ENCODE measurements at regions not wholly inside any gene's neighbourhood (a gene's known extent, or its start where the extent isn't known, plus 50 kb on each side); places are given as distances from the start of the nearest gene placed in this dataset.

DNA sequence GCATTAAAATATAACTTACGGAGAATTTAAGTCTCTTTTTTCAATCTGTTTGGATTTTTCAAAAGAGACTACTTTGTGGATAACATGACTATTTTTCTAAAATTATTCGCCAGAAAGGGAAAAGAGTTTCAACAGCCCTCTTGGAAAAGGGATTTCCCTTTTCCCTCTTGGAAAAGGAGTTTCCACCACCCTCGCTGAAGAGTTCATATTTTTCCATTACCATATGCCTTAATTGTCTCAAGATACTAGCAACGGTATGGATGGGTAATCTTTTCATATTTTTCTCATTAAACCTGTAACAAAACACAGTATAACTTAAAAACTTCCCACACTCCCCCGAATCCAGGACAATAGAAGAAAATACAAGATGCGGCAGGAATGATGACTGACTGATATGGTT, 66.1 kb upstream of the SPATA12 start:
- TF ChIP-seq, protein P1, sequence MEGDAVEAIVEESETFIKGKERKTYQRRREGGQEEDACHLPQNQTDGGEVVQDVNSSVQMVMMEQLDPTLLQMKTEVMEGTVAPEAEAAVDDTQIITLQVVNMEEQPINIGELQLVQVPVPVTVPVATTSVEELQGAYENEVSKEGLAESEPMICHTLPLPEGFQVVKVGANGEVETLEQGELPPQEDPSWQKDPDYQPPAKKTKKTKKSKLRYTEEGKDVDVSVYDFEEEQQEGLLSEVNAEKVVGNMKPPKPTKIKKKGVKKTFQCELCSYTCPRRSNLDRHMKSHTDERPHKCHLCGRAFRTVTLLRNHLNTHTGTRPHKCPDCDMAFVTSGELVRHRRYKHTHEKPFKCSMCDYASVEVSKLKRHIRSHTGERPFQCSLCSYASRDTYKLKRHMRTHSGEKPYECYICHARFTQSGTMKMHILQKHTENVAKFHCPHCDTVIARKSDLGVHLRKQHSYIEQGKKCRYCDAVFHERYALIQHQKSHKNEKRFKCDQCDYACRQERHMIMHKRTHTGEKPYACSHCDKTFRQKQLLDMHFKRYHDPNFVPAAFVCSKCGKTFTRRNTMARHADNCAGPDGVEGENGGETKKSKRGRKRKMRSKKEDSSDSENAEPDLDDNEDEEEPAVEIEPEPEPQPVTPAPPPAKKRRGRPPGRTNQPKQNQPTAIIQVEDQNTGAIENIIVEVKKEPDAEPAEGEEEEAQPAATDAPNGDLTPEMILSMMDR (IDR thresholded peaks at IDR 0.05) = no peak
- TF ChIP-seq POLR2A (IDR thresholded peaks at IDR 0.05) (no peak), EP300 (IDR thresholded peaks at IDR 0.05) (no peak)
